GM19025 (cell line): ENCODE measurements at regions not wholly inside any gene's neighbourhood (a gene's known extent, or its start where the extent isn't known, plus 50 kb on each side); places are given as distances from the start of the nearest gene placed in this dataset.

Experiments
- ATAC-seq: cut with Tn5 transposase; IDR thresholded peaks from one replicate; pipeline ENCODE4 v1.9.1; 2021; ENCODE audit warnings: mild to moderate bottlenecking, low read depth, moderate library complexity; ENCODE audit not compliant: unreplicated experiment

DNA sequence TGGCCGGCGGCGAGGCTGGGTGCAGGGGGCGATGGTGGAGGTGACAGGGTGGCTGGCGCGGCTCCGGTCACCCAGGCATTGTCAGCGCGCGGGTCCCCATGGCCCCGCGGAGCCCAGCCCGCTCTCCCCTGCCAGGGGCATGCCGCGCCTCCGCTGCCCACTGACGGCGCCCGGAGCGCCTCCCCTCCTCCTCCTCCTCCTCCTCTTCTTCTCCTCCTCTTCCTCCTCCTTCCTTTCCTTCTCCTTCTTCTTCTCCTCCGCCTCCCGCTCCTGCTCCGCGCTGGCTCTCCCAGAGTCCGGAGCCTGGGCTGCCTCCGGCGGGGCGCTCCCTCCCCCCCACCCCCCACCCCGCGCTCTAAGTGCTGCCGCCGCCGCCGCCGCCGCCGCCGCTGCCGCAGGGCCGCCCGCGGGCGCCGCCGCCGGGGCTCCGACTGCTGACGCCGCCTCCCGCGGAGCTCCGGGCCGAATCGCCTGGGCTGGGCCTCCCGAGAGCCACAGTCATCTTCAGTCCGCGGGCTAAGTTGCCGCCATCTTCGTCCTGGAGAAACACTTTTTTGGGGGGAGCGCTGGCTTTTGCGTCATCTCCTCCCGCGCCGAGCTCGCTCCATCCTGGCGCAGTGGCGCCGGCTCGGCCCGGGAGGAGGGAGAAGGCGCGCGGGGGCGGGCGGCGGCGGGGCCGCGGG lies 348.3 kb downstream of the LIG4 start:
- no peak for ATAC-seq

DNA sequence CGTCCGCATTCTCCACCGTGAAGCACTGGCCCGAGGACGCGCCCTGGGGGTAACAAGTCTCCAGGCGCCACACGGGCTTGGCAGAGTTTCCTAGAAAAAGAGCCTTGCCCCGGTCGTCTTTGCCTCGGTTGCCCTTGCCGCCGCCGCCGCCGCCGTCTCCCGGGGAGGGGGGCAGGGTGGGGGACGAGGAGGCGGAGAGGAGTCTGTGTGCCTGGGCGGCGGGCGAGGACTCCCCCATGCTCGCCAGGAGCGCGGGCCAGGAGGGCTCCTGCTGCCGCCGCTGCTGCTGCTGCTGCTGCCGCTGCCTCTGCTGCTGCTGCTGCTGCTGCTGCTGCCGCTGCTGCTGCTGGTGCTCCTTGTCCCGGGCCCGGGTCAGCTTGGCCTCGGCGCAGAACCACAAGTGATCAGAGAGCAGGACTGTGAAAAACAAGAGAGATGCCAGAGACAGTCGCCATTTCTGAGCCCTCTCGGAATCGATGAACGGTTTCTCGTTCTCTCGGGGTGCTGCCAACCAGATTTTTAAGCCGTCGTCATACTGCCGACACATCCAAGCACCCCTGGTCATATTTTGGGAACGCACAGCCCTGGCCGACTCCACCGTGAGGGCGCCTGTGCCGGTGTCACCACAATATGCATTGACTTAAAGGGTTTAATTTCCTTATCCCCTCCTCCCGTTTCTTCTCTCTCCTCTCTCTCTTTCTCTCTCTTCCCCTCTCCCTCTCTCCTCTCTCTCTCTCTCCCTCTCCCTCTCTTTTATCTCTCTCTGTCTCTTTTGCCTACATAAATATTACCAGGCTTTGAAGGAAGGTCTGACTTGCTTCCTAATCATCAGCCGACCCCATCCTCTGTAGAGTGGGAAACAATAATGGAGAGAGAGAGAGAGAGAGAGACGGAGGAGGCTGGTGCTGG lies 349.1 kb downstream of the LIG4 start:
- ATAC-seq: no peak

DNA sequence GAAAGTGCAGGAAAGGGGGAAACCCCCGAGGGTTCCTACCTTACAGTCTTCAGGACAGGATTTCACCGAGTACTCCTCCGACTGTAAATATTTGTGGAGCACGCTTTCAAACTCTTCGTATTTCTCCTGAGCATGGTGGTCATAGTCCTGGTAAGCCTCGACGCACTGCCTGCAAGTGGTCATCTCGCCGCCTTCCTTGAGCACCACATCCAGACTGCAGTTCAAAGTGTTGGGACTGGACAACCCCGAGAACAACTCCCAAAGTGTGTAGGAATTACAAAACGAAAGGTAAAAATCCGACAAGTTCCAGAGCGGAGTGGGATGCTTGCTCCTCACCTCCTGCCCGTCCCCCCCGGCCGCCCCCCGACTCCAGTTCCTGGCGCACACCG lies 349.7 kb downstream of the LIG4 start:
- ATAC-seq: no peak

DNA sequence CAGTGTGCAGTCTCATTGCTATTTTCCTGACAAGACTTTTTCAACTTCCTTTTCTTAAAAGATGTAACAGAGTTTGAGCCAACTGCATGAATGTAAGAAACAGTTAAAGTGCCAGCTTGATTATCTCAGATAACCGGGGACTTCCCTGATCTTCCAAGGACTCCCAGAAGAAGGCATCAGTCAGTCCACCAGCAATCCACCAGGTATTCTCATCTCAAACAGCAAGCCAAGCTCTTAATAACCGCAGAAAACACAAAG lies 350.1 kb downstream of the LIG4 start:
- ATAC-seq: no peak

DNA sequence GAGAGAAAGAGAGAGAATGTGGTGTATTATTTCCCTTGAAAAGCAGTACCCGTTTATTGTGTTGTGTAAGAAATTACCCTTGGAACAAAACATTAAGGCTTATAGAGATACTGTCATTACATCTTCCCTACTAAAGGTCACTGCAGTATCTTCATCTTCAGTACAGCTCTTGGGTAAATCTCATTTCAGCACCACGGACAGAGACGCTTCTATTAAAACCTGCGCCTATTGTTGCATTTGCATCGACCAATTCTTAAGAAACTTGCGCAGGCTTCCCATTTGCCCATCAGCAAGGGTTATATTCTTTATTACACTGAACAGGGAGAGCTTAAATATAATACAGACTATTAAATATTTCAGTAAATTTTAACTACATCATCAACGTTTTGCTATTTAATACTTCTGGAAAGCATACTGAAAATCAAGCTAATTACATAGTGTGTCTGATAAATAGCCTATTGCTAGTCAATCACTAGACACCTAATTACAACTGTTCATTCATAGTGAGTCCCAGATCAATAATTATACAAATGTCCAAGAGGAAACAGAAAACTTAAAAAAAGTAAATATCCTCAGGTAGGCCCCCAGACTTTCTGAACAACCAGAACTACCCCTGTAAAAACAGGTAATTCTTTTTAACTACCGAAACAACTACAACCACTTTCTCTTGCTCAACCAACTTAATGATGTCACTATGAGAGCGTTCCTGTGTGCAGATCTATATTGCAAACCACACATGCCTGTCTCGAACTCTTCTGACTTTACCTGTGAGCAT lies 350.6 kb downstream of the LIG4 start:
- no peak for ATAC-seq

DNA sequence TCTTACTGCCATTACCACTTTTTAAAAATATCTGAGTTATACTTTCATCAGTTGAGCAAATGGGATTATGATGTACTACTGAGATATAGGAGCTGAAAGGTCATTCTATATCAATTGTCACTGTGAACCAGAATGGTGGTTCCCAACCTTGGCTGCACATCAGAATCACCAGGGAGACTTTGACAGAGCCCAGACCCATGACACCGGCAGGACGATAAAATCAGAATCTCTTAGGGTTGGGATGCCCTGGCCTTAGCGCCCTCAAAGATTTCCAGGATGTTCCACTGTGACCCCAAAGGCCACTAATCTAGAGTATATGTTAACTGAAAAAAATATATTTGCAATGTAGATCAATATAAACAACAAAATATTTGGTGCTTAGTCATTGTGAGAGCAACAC lies 355.1 kb downstream of the LIG4 start:
- ATAC-seq: no peak

DNA sequence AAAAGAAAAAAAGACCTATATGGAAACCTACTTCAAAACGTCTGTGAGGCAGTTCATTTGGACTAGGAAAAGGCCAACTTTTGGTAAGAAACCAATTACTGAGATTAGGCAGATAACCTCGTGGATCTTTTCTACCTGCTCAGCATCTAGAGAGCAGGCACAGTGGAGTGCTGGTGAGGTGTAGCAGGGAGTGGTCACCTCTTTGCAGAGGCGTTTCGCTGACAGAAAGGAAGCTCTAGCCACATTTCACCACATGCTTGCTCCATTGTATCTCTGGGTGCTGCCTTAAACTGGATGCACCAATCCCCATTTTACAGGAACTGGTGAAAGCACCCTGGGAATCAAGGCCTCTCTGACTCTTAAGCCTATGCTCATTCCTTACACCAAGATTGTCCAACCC lies 360.5 kb downstream of the LIG4 start:
- no peak for ATAC-seq

DNA sequence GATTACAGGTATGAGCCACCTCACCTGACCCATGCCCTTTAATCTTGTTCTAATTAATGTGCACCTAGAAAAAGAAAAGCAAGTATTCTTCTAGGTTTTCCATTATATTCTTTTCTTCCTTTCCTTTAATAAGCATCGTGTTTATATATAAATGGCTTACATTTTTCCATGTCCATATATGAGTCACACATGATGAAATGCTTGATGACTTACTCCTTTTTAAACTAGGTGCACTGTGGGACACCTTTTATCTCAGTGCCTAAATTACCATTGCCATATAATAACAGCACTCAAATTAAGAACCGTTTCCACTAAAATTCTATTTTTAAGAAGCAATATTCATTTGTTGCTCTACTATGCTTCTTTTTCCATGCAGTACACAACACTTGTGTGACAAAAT lies 363.3 kb downstream of the LIG4 start:
- no peak for ATAC-seq

DNA sequence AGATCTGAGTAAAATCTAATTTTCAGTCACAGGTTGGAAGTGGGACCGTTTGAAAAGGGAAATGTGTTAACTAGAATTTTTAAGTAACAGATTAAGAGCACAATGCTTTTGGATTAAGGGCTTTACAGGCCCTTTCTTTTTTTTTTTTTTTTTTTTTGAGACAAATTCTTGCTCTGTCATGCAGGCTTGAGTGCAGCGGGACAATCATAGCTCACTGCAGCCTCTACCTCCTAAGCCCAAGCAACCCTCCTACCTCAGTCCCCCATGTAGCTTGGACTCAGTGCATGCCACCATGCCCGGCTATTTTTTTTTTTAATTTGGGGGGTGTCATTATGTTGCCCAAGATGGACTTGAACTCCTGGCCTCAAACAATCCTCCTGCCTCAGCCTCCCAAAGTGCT lies 363.7 kb downstream of the LIG4 start:
- ATAC-seq: no peak

DNA sequence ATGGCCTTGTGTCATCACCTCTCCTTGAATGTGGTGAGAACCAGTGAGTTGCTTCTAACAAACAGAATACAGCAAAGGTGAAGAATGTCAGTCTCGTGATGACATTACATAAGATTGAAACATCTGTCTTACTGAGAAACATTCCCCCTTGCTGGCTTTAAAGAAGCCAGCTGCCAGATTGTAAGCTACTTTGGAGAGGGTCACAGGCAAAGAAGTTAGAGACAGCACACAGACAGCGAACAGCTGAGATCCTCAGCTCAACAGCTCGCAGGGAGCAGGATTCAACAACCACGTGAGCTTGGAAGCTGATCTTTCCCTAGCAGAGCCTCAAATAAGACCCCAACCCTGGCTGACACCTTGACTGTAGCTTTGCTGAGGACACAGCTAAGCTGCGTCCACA lies 367.9 kb downstream of the LIG4 start:
- no peak for ATAC-seq

DNA sequence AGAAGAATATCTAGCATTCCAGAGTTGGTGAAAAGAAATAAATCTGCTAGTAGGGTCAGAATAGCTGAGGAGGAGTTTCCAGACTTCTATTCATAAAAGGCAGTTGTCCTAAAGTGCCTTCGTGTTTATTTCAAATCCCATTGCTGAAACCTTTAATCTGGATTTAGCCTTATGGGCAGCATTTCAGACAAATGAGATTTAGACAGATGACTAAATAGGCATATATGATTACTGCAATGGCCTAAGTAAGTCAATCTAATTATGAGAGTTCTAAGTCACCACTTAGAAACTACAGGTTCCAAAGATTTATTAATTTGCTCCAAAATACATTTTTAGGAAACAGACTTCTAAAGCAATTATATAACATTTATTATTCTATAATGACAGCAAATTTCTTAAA lies 368.7 kb downstream of the LIG4 start:
- ATAC-seq: no peak

DNA sequence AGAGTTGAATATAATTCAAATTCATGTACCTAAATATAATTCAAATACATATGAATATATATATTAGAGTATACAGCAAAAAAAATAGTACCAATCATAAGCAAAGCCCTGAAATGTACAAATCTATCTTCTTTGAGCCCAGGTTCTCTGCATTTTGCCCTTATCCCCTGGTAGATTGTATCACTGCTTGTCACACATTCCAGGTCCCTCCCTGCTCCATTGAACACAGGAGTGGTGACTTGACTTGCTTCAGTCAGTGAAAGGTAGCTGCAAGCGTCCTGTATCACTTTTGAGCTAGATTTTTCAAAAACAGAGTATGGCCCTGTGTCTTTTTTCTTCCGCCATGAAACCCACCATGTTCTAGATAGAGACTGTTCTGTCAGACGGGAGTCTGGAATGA lies 369.4 kb downstream of the LIG4 start:
- no peak for ATAC-seq

DNA sequence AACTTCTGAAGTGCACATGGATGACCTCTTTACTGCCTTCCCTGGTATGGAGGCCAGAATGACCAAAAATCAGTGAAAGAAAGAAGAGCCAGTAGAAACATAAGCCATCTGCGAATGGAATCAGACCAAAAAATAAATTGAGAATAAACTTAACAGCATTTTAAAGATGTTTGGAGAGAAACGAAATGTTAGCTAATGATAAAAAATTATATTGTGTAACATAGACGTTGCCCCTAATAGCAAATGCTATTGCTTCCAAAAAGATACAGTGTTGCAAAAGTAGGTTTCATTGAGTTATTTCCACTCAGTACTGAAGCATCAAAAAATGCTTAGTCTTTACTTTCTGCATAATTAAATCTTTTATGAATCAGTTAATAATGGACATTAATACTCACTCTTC lies 371.7 kb downstream of the LIG4 start:
- no peak for ATAC-seq

DNA sequence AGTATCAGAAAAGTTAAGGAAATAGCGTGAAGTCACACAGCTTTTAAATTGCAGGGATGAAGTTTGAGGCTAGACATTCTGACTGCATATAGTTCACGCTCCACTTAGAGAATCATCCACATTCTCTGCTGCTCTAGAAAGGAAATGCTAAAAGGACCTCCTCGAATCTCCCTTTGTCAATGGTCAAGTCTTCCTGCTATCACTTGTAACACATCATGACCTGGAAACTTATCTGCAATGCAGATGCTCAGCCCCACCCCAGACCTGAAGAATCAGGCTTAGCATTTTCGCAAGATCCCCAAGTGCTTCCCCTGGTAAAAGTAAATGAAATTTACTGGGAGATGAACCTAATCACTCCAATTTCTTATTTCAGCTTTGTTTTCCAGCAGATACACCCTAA lies 372.1 kb downstream of the LIG4 start:
- ATAC-seq: no peak

DNA sequence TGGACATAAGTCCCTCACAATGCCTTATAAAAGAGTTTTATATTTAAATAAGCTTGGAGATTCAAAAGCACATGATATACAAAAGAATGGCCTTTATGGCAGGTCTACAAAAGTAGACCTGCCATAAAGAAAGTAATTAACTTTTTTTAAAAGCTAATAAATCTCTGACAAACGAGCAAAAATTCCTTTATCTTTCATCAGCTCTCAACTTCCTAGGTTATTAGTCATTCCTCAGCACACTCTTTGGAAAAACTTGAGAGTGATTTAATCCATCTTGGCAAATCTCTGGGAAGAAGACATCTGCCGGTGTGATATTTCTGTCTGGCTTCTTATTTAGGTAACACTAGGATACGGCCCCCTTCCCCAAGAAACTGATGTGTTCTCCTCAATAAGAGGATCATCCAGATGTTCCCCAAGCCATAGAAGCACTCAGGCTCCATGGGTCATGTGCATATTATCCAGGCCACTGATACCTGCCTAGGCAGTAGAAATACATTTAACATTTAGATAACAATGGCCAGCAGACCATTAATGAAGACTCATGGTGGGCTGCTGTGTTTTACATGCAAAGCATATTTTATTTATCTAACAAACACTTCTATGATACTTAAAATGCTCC lies 372.7 kb downstream of the LIG4 start:
- ATAC-seq: no peak

DNA sequence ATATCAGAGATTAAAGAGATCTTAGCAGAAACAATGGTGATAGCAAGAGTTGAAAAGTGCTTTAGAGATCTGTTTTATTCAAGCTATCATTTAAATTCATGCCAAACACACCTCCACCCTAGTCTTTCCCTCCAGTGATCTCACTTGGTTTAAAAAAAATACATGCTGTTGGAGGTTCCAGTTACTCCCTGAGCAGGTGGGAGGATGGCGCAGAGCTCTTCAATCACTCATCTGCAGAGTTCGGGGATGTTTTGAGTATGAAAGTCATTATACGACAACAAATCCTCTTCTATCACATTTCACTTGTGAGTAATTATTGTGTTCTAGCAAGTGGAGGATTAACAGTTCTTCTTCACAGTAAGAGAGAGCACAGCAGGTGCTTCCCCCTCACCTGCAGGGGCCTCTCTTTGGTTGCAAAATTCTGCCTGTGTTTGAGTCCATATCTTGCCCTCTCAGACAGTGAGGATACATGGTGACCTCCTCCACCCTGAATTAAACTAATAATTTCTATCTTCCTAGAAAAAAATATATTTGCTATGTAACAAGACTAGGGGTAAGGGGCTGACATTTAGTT lies 376.7 kb downstream of the LIG4 start:
- ATAC-seq: no peak

DNA sequence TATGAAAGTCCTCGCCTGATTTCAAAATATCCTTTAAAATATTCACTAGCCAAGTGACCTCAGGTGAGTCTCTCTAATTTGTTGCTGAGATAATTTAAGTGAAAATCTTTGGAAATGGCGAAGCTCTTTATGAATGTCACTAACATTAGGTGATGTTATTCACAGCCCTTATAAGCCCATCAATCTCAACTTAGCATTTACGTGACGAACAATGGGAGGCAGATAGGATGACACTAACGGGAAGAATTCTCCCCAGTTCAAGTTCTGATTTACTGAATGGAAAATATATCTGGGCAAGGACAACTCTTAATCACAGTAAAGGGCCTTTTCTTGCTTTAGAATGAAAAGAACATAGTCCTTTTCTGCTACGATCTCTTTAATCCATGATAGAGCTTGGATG lies 378.7 kb downstream of the LIG4 start:
- no peak for ATAC-seq

DNA sequence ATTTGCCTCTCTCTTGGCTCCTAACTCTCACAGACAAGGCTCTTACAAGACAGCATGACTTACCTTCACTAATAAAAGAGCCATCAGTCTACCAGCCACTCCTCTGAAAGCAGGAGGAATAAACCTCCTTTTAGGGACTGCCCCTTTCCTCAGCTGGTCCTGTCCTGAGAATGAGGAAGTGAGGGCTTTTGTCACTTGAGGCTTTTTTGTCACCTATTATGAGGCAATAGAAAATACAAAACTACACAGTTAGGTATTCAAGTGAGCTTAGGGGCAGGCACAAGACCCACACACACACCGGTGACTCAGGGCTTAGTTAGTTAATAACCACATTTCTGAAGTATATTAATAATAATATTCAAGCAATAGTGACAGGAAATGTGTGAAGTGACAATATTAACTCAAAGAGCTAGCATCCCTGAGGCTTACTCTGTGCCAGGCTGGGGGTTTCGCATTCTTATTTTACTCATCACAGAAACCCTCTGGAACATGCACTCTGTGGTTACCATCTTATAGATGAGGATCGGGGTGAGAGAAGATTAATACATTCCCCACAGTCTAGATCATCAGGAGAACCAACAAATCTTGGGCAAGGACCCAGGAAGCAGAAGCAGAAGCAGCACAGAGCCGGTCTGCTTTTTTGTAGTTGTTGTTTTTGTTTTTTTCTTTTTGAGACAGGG lies 379.9 kb downstream of the LIG4 start:
- ATAC-seq: no peak

DNA sequence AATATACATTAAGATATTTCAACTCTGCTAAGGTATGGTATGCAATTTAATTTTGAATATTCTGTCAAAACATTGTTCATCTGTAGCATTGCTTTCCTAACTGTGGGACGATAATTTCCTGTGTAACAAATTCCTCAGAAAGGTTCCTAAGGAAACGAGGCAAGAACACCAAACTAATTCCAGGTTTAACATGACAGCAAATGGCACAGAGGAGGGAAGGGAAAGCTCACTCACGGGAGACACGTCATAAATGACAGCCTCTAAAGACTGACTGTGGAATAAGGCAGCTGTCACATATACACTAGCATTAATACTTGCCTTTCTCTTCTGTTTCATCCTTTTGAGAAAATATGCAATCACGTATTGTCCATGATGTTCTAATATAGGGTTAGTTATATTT lies 380.6 kb downstream of the LIG4 start:
- no peak for ATAC-seq

DNA sequence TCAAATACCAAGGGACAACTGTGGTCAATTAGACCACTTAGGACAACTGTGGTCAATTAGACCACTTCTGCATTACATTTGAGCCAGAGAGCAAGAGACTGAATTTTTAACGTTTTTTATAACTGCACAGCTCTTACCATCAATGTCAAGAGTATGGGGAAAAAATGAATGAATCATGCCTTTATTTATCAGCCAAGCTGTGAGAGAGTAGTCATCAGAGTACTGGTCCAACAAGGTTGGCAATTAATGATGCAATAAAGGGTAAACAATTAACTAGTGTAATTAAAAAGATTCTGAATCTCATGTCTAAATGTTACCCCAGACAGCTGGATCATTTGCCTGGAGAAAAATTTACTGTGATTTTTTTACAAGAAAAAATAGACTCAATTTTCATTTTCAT lies 381.1 kb downstream of the LIG4 start:
- no peak for ATAC-seq
